CD1c-positive myeloid dendritic cell (primary cell): ENCODE measurements at regions not wholly inside any gene's neighbourhood (a gene's known extent, or its start where the extent isn't known, plus 50 kb on each side); places are given as distances from the start of the nearest gene placed in this dataset.

ENCODE experiments used
- DNase-seq: peaks from one replicate; pipeline ENCODE4 v3.0.0-alpha.2; 2016; ENCODE audit errors: extremely low spot score

DNA sequence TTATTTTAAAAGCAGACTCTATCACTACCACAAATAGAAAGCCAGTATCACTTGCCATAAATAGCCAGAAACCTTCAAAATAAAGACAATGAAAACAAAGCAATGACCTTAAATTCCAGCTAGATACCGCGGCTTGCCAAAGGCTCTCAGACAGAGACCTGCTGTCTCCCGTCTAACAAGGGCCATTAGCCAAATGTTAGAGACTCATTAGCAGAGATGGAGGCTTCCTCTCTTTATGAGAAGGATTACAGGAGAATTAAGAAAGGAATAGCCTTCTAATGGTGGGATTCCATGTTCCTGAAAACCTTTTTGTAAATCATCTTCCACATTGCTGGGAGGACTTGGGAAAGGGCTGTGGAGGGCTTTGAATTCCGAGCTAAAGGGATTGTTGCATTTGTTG lies 206.7 kb downstream of the AACS start:
- no peak for DNase-seq

DNA sequence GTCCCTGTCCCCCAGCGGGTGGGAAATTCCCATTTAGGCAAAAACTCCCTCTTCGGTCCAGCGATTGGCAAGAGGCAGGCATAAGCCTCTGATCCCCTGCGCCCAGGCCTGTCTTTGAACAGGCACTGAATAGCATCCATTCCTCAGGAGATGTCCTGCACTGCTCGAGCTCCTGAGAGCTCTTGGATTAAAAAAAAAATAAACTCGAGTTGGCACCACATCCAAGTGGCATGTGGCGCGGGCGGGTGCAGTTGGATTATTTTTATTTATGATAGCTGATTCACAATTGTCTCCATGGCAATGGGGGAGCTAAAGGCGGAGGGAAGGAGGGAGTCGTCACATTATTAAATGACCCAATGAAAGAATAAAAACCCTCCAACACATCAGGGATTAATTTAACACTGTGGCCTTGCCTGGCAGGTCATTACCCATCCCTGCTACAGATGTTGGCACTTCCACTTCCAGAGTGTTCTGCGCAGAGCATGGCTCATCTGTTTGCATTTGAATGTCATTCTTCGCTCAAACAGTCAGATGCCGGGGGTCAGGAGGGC lies 207.2 kb downstream of the AACS start:
- no peak for DNase-seq

DNA sequence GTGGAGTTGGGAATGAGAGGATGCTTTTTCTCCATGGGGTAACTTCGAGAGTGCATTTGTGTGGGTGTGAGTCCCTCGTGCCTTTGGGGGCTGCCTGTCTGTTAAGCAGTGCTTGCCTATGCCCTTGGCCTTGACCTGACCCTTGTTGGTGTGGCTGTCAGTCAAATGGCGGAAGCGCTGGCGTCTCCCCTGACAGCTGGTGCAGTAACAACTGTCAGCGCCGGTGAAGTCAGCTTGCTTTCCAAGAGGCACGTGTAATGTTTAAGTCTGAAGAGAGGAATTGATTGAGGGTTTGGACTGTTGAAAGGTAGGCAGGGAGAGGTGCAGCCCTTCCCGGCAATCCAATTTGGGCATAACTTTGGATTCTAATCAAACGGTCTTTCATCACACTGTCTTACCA lies 211.3 kb downstream of the AACS start:
- DNase-seq: no peak

DNA sequence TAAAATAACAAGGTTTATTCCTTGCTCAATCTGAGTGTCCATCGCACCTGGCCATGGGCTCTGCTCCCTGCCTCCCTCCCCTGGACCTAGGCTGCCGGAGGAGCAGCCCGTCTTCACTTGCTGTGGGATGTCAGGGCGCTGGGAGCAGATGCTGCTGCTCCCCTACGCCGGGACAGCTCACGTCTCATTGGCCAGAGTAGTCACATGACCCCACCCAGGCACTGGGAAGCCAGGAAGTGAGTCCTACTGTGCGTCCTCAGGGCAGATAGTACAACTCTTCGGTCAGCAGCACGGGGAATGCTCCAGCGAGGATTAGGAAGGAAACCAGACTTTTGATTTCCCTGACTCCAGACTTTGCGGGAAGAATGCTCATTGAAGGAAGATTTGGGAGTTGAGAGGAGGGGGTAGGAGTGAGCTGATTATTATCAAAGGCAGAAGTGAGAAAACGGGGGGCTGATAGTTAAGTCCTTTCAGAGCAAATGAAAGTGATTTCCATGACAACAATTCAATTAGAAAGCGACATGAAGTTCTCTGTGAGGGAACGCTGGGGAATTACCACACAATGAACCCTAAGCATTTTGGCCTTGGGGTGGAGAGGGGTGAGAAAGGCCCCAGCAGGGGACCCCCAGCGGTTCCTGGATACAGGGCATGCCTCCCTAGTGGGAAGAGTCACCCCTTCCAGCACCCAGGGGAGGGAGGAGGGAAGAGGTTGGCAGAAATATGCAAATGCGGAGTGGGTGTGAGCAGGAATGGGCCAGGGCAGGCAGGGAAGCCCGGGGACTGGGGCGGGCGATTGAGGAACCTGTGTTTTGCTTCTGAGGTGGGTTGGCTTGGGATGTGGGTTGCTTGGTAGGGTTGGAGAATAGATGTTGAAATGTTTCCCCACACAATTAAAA lies 215.5 kb downstream of the AACS start:
- no peak for DNase-seq

DNA sequence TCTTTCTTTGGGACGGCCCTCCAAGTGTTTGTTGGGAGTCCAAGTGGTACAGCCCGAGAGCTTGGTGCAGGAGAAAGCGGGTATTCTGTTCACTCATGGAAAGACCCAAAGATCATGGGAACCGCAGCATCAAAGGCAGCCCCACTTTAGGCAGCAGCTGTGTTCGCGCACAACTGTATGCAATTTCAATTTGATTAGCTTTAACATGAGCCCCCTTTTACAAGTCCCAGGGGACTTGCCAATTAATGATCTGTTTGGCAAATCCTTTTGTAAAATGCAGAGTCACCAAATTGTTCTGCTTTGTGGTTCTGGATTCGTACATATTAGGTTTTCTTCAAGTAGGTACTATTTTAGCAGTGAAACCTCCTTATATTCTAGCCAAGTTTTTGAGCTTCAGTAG lies 217.7 kb downstream of the AACS start:
- no peak for DNase-seq

DNA sequence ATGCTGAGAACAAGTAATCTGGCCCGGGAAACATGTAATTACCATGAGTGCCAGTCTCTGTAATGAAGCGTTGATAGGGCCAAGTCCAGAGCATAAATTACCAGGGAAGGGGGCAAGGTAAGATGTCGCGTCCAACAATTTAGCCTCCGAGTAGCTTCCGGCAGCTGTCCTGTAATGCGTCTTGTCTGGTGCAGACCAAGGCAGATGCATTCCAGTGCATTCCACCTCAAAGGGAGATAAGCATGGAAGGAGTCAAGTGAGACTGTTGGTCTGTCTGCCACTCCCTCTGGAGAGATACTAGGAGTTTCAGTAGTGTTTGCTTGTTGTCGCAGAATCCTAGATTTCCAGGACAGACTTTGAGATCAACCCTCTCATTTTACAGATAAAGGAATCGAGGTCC lies 218.3 kb downstream of the AACS start:
- DNase-seq: no peak

DNA sequence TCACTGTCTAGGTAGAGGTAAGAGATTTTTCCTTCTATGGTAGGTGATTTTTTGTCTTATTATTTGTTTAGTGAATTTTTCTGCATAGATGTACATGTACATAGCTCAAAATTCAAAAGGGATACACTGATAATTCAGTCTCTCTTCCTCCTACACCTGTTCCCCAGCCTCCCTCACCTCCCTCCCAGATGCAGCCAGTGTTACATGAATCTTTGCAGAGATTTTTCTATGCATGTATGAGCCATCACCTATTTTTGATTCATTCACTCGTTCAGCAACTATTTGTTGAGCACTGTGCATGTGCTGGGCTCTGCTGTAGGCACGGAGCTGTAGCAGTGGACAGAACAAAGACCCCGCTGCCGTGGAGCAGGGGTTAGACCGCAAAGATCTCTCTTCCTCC lies 218.9 kb downstream of the AACS start:
- DNase-seq: no peak

DNA sequence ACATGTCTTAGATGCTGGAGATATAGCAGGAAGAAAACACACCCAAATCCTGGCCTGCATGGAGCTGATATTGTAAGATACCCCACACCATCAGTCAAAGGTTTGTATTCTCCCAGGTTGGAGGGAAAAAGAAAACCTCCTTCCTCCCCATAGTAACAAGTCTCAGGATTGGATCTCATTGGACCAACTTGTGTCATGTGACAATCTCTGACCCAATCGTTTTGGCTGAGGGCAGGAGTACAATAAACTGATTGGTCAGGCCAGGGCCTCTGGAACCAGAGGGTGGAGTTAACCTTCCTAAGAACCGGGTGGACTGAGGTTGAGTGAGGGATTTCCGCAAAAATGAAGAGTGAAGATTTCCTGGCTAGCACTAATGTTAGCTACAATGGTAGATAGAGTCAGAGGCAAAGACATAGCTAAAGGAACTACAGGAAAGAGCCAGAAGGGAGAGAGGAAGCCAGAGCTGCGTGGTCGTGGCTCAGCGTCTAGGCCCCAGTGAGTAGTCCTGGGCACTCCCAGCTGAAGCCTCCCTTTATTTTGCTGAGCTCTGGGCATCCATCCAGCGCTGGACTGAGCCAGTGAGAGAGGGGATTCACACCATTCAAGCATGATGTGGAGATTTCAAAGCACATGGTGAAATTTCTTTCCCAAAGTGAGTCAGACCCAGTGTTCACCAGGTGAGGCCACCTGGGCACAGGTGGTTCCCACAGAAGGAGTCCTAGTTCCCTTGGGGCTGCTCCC lies 219.9 kb downstream of the AACS start:
- no peak for DNase-seq

DNA sequence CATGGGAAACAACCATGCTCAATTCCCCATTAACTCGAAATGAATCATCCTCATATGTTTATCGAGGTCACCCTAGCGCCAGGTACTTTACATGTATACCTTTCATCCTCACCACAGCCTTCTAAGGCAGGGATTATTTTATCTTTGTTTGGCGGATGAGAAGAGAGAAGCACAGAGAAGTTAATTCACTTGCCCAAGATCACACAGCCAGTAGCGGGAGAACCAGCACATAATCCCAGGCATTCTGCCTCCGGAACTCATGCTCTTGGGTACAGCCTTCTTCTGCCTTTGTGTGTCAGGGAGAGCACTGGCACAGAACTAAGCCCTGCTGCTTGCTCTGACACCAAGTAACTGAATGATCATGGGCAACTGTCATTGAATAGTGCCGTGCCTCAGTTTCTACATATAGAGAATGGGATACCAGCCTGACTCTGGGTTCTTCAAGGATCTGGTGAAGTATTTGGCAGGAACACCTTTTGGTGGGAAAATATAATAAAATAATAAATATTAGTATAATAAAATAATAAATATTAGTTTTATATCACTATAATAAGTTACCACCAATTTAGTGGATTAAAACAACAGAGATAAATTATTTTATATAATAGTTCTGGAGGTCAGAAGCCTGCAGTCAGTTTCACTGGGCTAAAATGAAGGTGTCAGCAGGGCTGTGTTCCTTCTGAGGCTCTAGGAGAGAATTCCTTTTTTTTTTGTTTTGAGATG lies 220.9 kb downstream of the AACS start:
- no peak for DNase-seq

DNA sequence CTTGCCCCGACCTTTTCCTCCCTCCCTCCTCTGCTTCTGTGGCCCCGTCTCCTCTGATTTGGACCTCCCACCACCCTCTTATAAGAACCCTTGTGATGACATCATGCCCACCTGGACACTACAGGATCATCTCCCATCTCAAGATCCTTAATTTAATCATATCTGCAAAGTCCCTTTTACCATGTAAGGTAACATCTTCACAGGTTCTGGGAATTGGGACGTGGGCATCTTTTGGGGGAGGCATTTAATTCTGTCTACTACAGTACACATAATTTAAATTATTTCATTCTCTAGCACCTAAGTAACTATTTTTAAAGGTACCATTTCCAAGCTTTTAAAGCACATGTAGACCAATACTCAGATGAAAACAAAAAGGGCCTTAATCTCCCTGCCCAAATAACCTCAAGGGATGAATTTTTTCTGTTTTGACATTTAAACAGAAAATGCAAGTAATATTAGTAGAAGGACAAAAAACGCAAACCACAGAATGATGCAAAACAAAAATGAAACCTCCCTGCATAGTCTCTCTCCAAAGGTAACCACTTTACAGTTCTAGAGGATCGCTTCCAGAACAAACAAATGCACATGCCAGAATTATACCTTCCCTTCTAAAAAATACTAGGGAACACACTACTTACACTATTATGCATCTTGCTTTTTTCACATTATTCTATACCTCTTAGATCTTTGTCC lies 222.1 kb downstream of the AACS start:
- DNase-seq: no peak

DNA sequence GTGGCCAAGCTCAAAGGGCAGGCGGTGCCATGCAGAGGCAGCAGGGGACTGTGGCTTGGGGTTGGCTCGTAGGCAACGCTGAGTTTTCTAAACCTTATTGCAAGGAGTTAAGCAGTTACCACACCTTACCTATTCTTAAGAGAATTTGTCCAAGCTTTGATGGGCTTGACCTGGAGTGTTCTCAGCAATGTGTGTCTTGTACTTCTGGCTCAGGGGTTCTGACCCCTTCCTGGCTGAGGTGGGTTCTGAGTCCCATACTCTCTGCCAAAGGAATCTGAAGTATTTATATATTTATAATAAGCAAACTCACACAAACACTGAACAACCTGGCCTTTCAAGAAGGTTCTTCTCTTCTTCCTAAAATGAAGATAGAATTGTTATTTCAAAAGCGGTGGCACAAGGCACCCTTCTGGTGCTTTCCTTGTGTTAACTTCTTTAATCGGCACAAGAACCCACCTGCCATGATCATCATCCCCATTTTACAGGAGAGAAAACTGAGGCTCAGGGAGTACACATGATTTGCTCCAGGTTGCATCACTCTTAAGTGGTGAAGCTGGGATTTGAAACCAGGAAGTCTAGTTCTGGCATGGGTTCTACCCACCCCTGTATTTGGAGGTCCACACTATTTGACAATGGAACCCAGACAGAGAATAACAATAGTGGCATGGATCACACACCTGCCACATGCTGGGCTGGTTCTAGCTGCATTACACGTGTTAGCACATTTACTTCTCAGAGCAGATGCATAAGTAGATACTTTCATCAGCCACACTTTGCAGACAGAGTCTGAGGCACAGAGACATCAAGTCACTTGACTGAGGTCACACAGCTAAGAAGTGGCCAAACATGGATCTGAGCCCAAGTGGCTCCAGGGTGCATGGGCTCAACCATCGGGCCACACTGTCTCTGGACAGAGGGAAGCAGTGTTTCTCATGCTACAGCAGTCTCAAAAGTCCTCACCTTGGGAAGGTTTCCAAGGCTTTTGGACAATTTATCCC lies 224.0 kb downstream of the AACS start:
- no peak for DNase-seq

DNA sequence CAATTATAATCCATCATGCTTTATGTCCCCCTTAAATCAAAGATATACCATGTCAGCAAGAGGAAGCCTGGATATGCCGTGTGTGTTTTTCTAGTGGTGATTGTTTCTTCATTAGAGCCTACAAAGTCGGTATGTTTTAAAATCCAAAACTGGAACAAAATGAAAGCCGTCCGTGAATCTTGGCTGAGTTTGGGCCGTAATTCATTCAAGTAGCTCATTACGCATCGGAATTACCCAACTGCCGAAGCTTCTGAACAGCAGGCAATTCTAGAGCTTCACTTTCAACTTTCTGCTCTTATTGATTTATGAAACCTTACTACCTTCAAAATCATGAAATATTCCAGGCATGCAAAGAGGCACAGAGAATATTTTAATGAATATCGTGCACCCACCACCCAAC lies 224.7 kb downstream of the AACS start:
- no peak for DNase-seq

DNA sequence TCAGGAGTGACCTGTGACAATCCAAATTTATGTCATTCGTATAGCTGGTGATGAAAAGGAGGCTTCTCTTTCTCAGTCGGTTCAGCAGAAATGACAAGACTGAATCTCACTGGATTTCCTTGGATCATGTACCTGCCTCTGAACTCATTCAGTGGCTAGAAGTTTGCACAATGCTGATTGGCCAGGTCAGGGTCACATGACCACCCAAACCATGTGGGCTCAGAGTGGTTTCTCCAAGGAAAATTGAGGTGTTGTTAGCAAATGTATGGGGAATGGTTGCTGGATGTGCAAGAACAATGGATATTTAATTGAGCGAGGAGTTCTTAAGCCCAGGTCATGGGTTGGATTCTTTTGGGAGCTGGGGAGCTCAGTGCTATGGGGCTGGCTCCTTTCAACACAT lies 227.5 kb downstream of the AACS start:
- DNase-seq: no peak

DNA sequence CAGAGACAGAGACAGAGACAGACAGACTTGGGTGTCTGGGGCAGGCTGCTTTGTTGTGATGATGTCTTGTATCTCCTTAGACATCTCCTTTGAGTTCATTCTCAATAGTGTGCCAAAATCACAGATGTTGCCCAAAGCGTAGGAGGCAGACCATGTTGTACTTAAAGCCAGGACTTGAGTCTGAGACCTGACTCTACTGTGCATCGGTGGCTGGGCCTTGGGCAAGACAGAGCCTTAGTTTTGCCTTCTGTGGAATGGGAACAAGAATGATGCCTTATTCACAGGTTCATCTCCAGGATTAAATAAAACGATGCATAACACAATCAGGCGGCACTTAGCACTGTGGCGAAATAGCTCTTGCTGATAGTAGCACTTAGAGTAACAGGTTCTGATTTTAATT lies 230.3 kb downstream of the AACS start:
- no peak for DNase-seq

DNA sequence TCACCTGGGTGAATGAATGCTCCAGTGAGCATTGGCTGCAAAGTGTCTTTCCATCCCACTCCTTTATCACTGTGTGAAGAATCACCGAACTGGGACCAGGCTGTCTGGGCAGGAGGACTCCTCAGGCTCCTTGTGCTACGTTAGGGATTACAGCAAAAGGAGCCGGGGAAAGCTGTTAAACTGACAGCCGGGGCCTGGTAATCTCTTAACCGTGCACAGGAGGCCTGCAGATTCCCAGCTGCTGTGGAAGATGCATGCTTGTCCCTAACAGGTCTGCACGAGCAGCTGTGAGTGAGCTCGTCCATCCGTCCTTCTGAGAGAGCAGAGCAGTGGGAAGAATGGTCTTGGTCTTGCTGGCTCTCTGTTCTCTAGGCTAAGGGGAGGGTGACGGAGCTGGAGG lies 231.5 kb downstream of the AACS start:
- DNase-seq: no peak

DNA sequence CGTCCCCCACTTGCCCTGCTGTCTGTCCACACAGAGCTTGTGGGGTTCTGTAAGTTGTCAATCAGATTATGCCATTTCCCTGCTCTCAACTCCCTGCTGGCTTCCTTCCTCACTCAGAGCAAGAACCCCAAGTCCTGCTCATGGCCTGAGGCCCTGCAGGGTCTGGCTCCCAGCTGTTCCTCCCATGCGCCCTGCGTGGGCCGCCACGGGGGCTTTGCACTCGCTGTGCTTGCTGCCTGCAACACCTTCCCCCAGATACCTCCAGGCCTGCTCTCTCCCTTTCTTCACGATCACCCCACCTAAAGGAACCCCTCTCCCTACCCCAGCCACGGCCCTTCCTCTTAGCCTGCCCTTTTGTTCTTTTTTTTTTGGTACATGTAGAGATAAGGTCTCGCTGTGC lies 234.6 kb downstream of the AACS start:
- DNase-seq: no peak

DNA sequence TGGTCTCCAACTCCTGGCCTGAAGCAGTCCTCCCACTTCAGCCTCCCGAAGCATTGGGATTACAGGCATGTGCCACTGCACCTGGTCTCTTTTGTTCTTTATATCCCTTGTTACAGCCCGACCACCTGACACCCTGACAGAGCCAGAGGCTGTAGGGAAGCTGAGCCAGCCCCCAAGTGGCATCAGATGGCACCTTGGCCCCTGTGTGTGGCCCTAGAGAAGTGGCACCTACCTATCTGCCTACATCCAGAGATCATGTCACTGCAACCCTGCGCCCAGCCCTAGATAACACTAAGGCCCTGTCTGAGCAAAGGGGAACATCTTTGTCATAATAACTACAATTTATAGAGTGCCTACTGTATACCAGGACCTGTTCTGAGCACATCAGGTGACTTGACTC lies 235.0 kb downstream of the AACS start:
- DNase-seq: no peak

DNA sequence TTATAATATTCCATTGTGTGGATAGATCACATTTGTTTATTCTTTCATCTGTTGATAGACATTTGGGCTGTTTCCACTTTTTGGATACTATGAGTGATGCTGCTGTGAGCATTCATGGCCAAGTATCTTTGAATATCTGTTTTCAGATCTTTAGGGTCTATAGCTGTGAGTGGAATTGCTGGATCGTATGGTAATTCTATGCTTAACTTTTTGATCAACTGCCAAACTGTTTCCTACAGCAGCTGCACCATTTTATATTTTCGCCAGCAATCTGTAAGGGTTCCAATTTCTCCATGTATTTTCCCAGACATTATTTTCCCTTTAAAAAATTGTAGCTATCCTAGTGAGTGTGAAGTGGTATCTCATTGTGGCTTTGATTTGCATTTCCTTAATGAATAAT lies 238.1 kb downstream of the AACS start:
- DNase-seq: no peak

DNA sequence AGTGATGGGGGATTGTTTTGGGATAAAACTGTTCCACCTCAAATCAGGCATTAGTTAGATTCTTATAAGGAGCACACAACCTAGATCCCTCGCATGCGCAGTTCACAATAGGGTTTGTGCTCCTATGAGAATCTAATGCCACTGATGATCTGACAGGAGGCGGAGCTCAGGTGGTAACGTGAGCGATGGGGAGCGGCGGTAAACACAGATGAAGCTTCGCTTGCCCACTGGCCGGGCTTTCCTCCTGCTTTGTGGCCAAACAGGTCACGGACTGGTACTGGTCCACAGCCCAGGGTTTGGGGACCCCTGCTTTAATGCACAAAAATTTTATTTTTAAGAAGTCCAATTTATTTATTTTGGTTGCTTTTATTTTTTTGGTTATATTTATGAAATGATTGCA lies 238.8 kb downstream of the AACS start:
- DNase-seq: no peak

DNA sequence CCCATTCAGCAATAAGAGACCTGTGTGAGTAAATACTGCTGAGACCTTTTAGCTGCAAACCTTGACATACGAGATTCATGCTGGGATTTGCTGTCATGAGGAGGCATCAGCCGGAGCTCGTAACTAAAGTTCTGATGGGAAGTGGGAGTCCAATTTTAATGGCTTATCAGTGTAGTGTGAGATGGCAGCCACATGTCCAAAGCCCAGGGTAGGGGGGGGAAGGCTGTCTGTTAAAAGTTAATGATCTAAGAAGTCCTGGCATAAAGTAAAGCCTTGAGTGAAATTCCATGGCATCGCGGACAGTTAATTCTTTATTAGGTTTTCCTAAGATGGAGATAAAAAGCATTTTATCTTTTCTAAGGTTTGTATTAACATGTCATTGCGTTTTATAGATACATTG lies 240.0 kb downstream of the AACS start:
- DNase-seq: no peak

DNA sequence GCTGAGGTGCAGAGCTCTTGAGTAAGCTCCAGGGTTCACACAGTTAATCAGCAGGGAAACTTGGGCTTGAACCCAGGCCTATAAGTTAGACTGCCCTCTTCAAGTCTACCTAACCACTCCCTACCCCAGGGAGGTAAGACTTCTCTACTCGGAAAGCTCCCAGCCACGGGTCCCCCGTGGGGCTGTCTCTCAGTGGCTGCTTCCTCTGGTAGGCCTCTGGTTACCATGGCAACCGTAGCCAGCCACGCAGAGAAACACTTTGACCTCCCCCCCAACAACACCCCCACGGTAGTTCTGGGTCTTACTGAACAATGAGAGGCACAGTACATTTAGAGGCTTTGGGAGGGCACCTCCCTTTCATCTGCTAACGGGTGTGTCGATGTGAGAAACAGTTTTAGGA lies 245.2 kb downstream of the AACS start:
- no peak for DNase-seq
